Osteoblast (primary cell): ENCODE measurements at regions not wholly inside any gene's neighbourhood (a gene's known extent, or its start where the extent isn't known, plus 50 kb on each side); places are given as distances from the start of the nearest gene placed in this dataset.

Experiments used
- DNase-seq: peaks from one replicate; pipeline ENCODE4 v3.0.0; 2011; ENCODE audit warnings: low spot score, mixed read lengths; ENCODE audit not compliant: insufficient read length; ENCODE audit errors: missing footprints
- H2AFZ ChIP-seq: 2 replicates; pipeline ENCODE4 v1.6.0; 2011; ENCODE audit warnings: mild to moderate bottlenecking, low read length
- H3K27ac ChIP-seq: 2 replicates; pipeline ENCODE4 v1.5.1; 2011; ENCODE audit warnings: mild to moderate bottlenecking, low read depth, low read length, moderate library complexity
- H3K27me3 ChIP-seq: 2 replicates; pipeline ENCODE4 v1.6.0; 2012; ENCODE audit warnings: mild to moderate bottlenecking, control low read depth, inconsistent platforms, low read length, moderate library complexity; ENCODE audit not compliant: insufficient read depth
- H3K36me3 ChIP-seq: 2 replicates; pipeline ENCODE4 v1.5.1; 2011; ENCODE audit warnings: mild to moderate bottlenecking, low read length, control low read depth, moderate library complexity; ENCODE audit not compliant: insufficient read depth
- H3K4me1 ChIP-seq: 2 replicates; pipeline ENCODE4 v1.5.1; 2011; ENCODE audit warnings: mild to moderate bottlenecking, low read length, control low read depth, moderate library complexity; ENCODE audit not compliant: insufficient read depth
- H3K4me2 ChIP-seq: 2 replicates; pipeline ENCODE4 v1.6.0; 2011; ENCODE audit warnings: mild to moderate bottlenecking, low read length; ENCODE audit not compliant: insufficient read depth
- H3K4me3 ChIP-seq: fragments of 200-600 bp; sonication (generic); 3 replicates; pipeline ENCODE4 v1.5.1; 2012; ENCODE audit warnings: mild to moderate bottlenecking, low read length, inconsistent platforms; ENCODE audit not compliant: insufficient read depth
- H3K79me2 ChIP-seq: 2 replicates; pipeline ENCODE4 v1.6.0; 2012; ENCODE audit warnings: mild to moderate bottlenecking, low read length, control low read depth, inconsistent platforms; ENCODE audit not compliant: insufficient read depth
- H3K9me3 ChIP-seq: 2 replicates; pipeline ENCODE4 v1.5.1; 2011; ENCODE audit warnings: low read depth, low read length, control low read depth
- H4K20me1 ChIP-seq: 2 replicates; pipeline ENCODE4 v1.6.0; 2012; ENCODE audit warnings: mild to moderate bottlenecking, low read length, control low read depth; ENCODE audit not compliant: insufficient read depth
- TF ChIP-seq, protein P1 (sequence below): IDR thresholded peaks from 2 replicates; pipeline ENCODE4 v1.5.1; 2011; ENCODE audit warnings: mild to moderate bottlenecking, low read depth, low read length, moderate library complexity; ENCODE audit errors: extremely low read depth

DNA sequence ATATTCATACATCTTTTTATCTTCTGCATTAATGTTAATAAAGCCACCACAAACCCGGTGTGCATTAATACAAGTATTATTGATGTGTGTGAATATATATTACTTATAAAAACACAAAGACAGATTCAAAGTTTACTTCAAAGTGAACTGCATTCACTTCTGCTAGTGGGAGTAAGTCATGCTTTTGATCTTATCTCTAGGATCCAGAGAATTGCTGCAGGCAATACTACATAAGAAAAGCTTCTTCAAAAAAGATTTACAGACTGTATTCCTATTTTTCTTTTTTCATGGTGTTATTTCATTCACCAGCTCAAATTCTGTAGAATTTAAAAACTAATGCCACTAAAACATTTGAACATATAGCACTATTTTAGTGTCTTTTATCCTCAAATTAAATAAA is 87.5 kb upstream of the CBLB start:
- Histone ChIP-seq H3K9me3 (no peaks in the 10 kb centered on the region), H3K4me1 (peaks cover 17% of the 10 kb centered on the region), H2AFZ (no peak overlapping the region), H3K4me2 (no peak overlapping the region), H3K4me3 (no peak overlapping the region), H4K20me1 (no peaks in the 10 kb centered on the region), H3K79me2 (no peaks in the 10 kb centered on the region), H3K27me3 (no peaks in the 10 kb centered on the region), H3K36me3 (no peaks in the 10 kb centered on the region), H3K27ac (no peak overlapping the region)
- DNase-seq: no peak
- TF ChIP-seq, protein P1, sequence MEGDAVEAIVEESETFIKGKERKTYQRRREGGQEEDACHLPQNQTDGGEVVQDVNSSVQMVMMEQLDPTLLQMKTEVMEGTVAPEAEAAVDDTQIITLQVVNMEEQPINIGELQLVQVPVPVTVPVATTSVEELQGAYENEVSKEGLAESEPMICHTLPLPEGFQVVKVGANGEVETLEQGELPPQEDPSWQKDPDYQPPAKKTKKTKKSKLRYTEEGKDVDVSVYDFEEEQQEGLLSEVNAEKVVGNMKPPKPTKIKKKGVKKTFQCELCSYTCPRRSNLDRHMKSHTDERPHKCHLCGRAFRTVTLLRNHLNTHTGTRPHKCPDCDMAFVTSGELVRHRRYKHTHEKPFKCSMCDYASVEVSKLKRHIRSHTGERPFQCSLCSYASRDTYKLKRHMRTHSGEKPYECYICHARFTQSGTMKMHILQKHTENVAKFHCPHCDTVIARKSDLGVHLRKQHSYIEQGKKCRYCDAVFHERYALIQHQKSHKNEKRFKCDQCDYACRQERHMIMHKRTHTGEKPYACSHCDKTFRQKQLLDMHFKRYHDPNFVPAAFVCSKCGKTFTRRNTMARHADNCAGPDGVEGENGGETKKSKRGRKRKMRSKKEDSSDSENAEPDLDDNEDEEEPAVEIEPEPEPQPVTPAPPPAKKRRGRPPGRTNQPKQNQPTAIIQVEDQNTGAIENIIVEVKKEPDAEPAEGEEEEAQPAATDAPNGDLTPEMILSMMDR: no peak

- TF ChIP-seq, protein P1: no peak
- Histone ChIP-seq H3K27me3 (no peaks in the 10 kb centered on the region), H2AFZ (peak overlapping the region; percentile 35), H3K27ac (peak overlapping the region; percentile 79), H3K4me3 (no peak overlapping the region), H3K79me2 (no peaks in the 10 kb centered on the region), H3K9me3 (no peaks in the 10 kb centered on the region), H3K4me2 (peak overlapping the region; percentile 63), H4K20me1 (no peaks in the 10 kb centered on the region), H3K36me3 (no peaks in the 10 kb centered on the region), H3K4me1 (peaks cover 17% of the 10 kb centered on the region)
- peak; percentile 89 for DNase-seq
These were observed 88.9 kb upstream of the CBLB start for GRCh38 chr3:105957722-105958121.

- H4K20me1 ChIP-seq: no peaks in the 10 kb centered on the region
- H3K4me1 ChIP-seq: peaks cover 17% of the 10 kb centered on the region
- H3K4me3 ChIP-seq: no peak overlapping the region
- DNase-seq: no peak
- H3K36me3 ChIP-seq: no peaks in the 10 kb centered on the region
- TF ChIP-seq, protein P1: no peak
- H3K4me2 ChIP-seq: peak overlapping the region; percentile 63
- H3K27me3 ChIP-seq: no peaks in the 10 kb centered on the region
- H3K27ac ChIP-seq: peak overlapping the region; percentile 79
- no peaks in the 10 kb centered on the region for H3K9me3 ChIP-seq
- H2AFZ ChIP-seq: peak overlapping the region; percentile 30
- no peaks in the 10 kb centered on the region for H3K79me2 ChIP-seq
These were observed 89.6 kb upstream of the CBLB start for GRCh38 chr3:105958237-105959000.

GRCh38 chr3:105959851-105960250 is 91.0 kb upstream of the CBLB start:
- Histone ChIP-seq H3K4me2 (no peak overlapping the region), H3K36me3 (no peaks in the 10 kb centered on the region), H3K9me3 (no peaks in the 10 kb centered on the region), H2AFZ (no peak overlapping the region), H4K20me1 (no peaks in the 10 kb centered on the region), H3K4me1 (peaks cover 17% of the 10 kb centered on the region), H3K27ac (no peak overlapping the region), H3K27me3 (no peaks in the 10 kb centered on the region), H3K79me2 (no peaks in the 10 kb centered on the region), H3K4me3 (no peak overlapping the region)
- peak; percentile 34 for DNase-seq
- TF ChIP-seq, protein P1: no peak
